MM.1S (cell line): ENCODE measurements at regions not wholly inside any gene's neighbourhood (a gene's known extent, or its start where the extent isn't known, plus 50 kb on each side); places are given as distances from the start of the nearest gene placed in this dataset.

ENCODE experiments used
- EZH2 ChIP-seq: fragments of 300-600 bp; sonication (generic); optimal IDR thresholded peaks from 2 replicates; pipeline ENCODE3; 2017; ENCODE audit warnings: low read depth, mild to moderate bottlenecking, antibody characterized with exemption, low read length, mixed read lengths
- EZH2phosphoT487 ChIP-seq: fragments of 300-600 bp; sonication (generic); IDR thresholded peaks from 2 replicates; pipeline ENCODE4 v1.6.1; 2018; ENCODE audit warnings: antibody characterized with exemption, low read length
- TF ChIP-seq, protein P1 (sequence below): fragments of 300-600 bp; sonication (generic); IDR thresholded peaks from 2 replicates; pipeline ENCODE4 v1.5.1; 2016; ENCODE audit warnings: antibody characterized with exemption, low read length, mixed read lengths

DNA sequence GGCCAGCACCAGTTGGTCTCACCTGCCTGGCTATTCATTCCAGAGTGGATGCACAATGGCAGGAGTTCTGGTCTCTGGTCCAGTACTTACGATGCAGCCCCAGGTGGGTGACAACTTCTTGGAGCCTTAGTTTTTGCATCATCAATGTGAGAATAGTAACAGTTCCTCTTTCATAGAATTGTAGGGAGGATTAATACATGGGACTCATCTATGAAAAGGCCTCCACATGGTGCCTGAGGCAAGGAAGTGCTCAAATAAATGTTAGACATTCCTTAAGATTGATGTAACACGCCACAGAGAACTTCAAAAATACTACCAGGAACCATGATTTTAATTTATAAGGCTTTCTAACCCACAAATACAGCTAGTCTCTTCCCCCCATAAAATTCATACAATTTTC lies 120.1 kb upstream of the CHST15 start:
- TF ChIP-seq, protein P1, sequence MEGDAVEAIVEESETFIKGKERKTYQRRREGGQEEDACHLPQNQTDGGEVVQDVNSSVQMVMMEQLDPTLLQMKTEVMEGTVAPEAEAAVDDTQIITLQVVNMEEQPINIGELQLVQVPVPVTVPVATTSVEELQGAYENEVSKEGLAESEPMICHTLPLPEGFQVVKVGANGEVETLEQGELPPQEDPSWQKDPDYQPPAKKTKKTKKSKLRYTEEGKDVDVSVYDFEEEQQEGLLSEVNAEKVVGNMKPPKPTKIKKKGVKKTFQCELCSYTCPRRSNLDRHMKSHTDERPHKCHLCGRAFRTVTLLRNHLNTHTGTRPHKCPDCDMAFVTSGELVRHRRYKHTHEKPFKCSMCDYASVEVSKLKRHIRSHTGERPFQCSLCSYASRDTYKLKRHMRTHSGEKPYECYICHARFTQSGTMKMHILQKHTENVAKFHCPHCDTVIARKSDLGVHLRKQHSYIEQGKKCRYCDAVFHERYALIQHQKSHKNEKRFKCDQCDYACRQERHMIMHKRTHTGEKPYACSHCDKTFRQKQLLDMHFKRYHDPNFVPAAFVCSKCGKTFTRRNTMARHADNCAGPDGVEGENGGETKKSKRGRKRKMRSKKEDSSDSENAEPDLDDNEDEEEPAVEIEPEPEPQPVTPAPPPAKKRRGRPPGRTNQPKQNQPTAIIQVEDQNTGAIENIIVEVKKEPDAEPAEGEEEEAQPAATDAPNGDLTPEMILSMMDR: no peak
- TF ChIP-seq EZH2 (no peak), EZH2phosphoT487 (no peak)
